Glomerular visceral epithelial cell (primary cell): ENCODE measurements at regions not wholly inside any gene's neighbourhood (a gene's known extent, or its start where the extent isn't known, plus 50 kb on each side); places are given as distances from the start of the nearest gene placed in this dataset.

ENCODE experiments used
- DNase-seq: peaks from one replicate; pipeline ENCODE4 v3.0.0-alpha.2; 2016; ENCODE audit errors: extremely low spot score

GRCh38 chr6:109295109-109295773, 87.0 kb downstream of the CD164 start:
- no peak for DNase-seq

- no peak for DNase-seq
Measured at GRCh38 chr6:109292983-109293586, 89.2 kb downstream of the CD164 start.

GRCh38 chr6:109292420-109292819, 89.8 kb downstream of the CD164 start:
- no peak for DNase-seq

GRCh38 chr6:109291902-109292301, 90.4 kb downstream of the CD164 start:
- no peak for DNase-seq

GRCh38 chr6:109290143-109290931, 91.9 kb downstream of the CD164 start:
- DNase-seq = no peak

GRCh38 chr6:109285366-109285765, 96.9 kb downstream of the CD164 start:
- no peak for DNase-seq

GRCh38 chr6:109284675-109285074, 97.6 kb downstream of the CD164 start:
- no peak for DNase-seq

GRCh38 chr6:109282756-109283155, 99.5 kb downstream of the CD164 start:
- DNase-seq = no peak

- DNase-seq = no peak
Measured at GRCh38 chr6:109279628-109280027, 102.6 kb downstream of the CD164 start.

- DNase-seq = no peak
Measured at GRCh38 chr6:109271622-109272021, 110.6 kb downstream of the CD164 start.

- DNase-seq = no peak
Measured at GRCh38 chr6:109269953-109270517, 112.2 kb downstream of the CD164 start.

- DNase-seq = no peak
Measured at GRCh38 chr6:109269057-109269456, 113.2 kb downstream of the CD164 start.

- DNase-seq = no peak
Measured at GRCh38 chr6:109265530-109265929, 116.7 kb downstream of the CD164 start.

GRCh38 chr6:109263873-109264700, 118.2 kb downstream of the CD164 start:
- DNase-seq = no peak

- DNase-seq = no peak
Measured at GRCh38 chr6:109262261-109262660, 120.0 kb downstream of the CD164 start.

- no peak for DNase-seq
Measured at GRCh38 chr6:109261811-109262210, 120.5 kb downstream of the CD164 start.

- DNase-seq = no peak
Measured at GRCh38 chr6:109260701-109261100, 121.6 kb downstream of the CD164 start.

GRCh38 chr6:109260126-109260525, 122.1 kb downstream of the CD164 start:
- peak; percentile 14 for DNase-seq

GRCh38 chr6:109258129-109258528, 124.1 kb downstream of the CD164 start:
- DNase-seq = no peak

GRCh38 chr6:109257494-109257893, 124.8 kb downstream of the CD164 start:
- DNase-seq = no peak

GRCh38 chr6:109255946-109256640, 126.2 kb downstream of the CD164 start:
- no peak for DNase-seq
